GM12878 (cell line): ENCODE measurements at regions not wholly inside any gene's neighbourhood (a gene's known extent, or its start where the extent isn't known, plus 50 kb on each side); places are given as distances from the start of the nearest gene placed in this dataset.

Experiments used
- ATAC-seq: fragments of 200-7000 bp; cut with Tn5 transposase; 3 replicates; pipeline ENCODE4 v1.9.1; 2020; ENCODE audit warnings: mild to moderate bottlenecking, moderate library complexity
- BruUV-seq: library from RNA; stranded (reverse); fragments of 400-500 nt; replicated peaks from 2 replicates; lab custom pipeline; 2021; lab: Mats Ljungman, UMichigan
- CTCF ChIA-PET: fragments of 300-600 bp; sonication (Branson Sonifier 250); formaldehyde crosslinking; extraction: SDS; loops from one replicate; lab custom pipeline; 2021; ENCODE audit warnings: inconsistent platforms; lab: Yijun Ruan, JAX
- POLR2A ChIA-PET: fragments of 350-600 bp; formaldehyde crosslinking; extraction: SDS; loops from one replicate; lab custom pipeline; 2021; ENCODE audit warnings: inconsistent platforms; lab: Charles Lee
- RAD21 ChIA-PET: fragments of 300-600 bp; sonication (Branson Sonifier 250); formaldehyde crosslinking; loops from one replicate; lab custom pipeline; 2023; ENCODE audit warnings: antibody characterized with exemption; ENCODE audit not compliant: unreplicated experiment; lab: Charles Lee
- SMC1A ChIA-PET: fragments of 300-600 bp; sonication (Branson Sonifier 250); formaldehyde crosslinking; loops from one replicate; lab custom pipeline; 2023; ENCODE audit not compliant: unreplicated experiment, uncharacterized antibody; lab: Charles Lee
- DNase-seq: peaks from one replicate; pipeline ENCODE4 v3.0.0-alpha.2; 2011; ENCODE audit warnings: low read depth, low spot score
- FAIRE-seq: peaks from 3 replicates; lab custom pipeline; 2011; peaks lifted over from hg19 to GRCh38; lab: Jason Lieb, UNC
- H2AFZ ChIP-seq: 2 replicates; pipeline ENCODE4 v1.6.0; 2011; ENCODE audit warnings: low read depth, low read length, control low read depth; ENCODE audit not compliant: control insufficient read depth
- H3K27ac ChIP-seq: 2 replicates; pipeline ENCODE4 v1.5.1; 2011; ENCODE audit warnings: control low read depth; ENCODE audit not compliant: control insufficient read depth, insufficient read depth
- H3K27me3 ChIP-seq, 2 experiments: replicated peaks in 1 of 2; 2 replicates each; pipeline versions ENCODE4 v1.6.0 to v1.6.1; 2011; ENCODE audit warnings: low read length in 1 of 2; ENCODE audit not compliant: control insufficient read depth in 2 of 2, insufficient read depth in 2 of 2
- H3K36me3 ChIP-seq, 2 experiments: 2 replicates each; pipeline ENCODE4 v1.5.1; 2011; ENCODE audit warnings: low read length in 1 of 2; ENCODE audit not compliant: control insufficient read depth in 2 of 2, insufficient read depth in 2 of 2
- H3K4me1 ChIP-seq: 2 replicates; pipeline ENCODE4 v1.6.1; 2011; ENCODE audit warnings: mild to moderate bottlenecking, low read length, moderate library complexity, mixed read lengths; ENCODE audit not compliant: control insufficient read depth, insufficient read depth
- H3K4me2 ChIP-seq: 2 replicates; pipeline ENCODE4 v1.6.0; 2011; ENCODE audit warnings: control low read depth; ENCODE audit not compliant: control insufficient read depth, insufficient read depth
- H3K4me3 ChIP-seq: fragments of 200-600 bp; sonication (generic); 2 replicates; pipeline ENCODE4 v1.5.1; 2016
- H3K79me2 ChIP-seq: 2 replicates; pipeline ENCODE4 v1.6.0; 2011; ENCODE audit warnings: low read length; ENCODE audit not compliant: control insufficient read depth, insufficient read depth
- H3K9ac ChIP-seq: 2 replicates; pipeline ENCODE4 v1.8.0; 2011; ENCODE audit warnings: low read length, control low read depth, mixed read lengths; ENCODE audit not compliant: control insufficient read depth, insufficient read depth
- H3K9me3 ChIP-seq: replicated peaks from 3 replicates; pipeline ENCODE4 v1.5.1; 2011; ENCODE audit warnings: mild to moderate bottlenecking, low read length; ENCODE audit not compliant: control insufficient read depth, insufficient read depth
- H4K20me1 ChIP-seq: 2 replicates; pipeline ENCODE4 v1.6.0; 2011; ENCODE audit not compliant: control insufficient read depth, insufficient read depth
- RAD21 ChIP-seq: IDR thresholded peaks from 2 replicates; pipeline ENCODE4 v1.6.1; 2011; ENCODE audit warnings: mild to moderate bottlenecking, low read depth, low read length, moderate library complexity; ENCODE audit not compliant: insufficient read depth
- WGBS: methylation state at CpG from one replicate; pipeline ENCODE4 v1.1.6; 2016; ENCODE audit warnings: low lambda C conversion rate; ENCODE audit not compliant: insufficient replicate concordance, insufficient coverage; ENCODE audit errors: missing lambda C conversion rate; 5-methylcytosine and 5-hydroxymethylcytosine counted together
- in situ Hi-C: fragments of 300-500 bp; cut with MboI; formaldehyde crosslinking; loops from 9 replicates; pipeline ENCODE4 v1.14.3; 2018; ENCODE audit warnings: mixed read lengths
- intact Hi-C: fragments of 100-400 bp; cut with micrococcal nuclease; formaldehyde crosslinking; loops from one replicate; pipeline ENCODE4 v1.14.2; 2022; ENCODE audit not compliant: unreplicated experiment
- TF ChIP-seq, protein P1 (sequence below): fragments of 450-650 bp; formaldehyde crosslinking; IDR thresholded peaks from 2 replicates; pipeline ENCODE4 v1.4.0; 2020; ENCODE audit warnings: mild to moderate bottlenecking, moderate library complexity
- TF ChIP-seq, protein P2 (sequence below): fragments of 450-650 bp; IDR thresholded peaks from 2 replicates; pipeline ENCODE4 v1.6.1; 2016; ENCODE audit warnings: mild to moderate bottlenecking, moderate library complexity, borderline replicate concordance
- TF ChIP-seq, protein P3 (sequence below), 3 experiments: IDR thresholded peaks in 2 of 3; conservative IDR thresholded peaks in 1 of 3; 2 replicates each; pipeline ENCODE4 v1.5.1; 2011; ENCODE audit warnings: low read depth in 3 of 3, low read length in 3 of 3, mild to moderate bottlenecking in 3 of 3, control low read depth in 2 of 3, moderate library complexity in 2 of 3, inconsistent platforms in 1 of 3, mixed read lengths in 1 of 3; ENCODE audit not compliant: control insufficient read depth in 2 of 3, insufficient read depth in 1 of 3; ENCODE audit errors: extremely low read depth in 1 of 3

DNA sequence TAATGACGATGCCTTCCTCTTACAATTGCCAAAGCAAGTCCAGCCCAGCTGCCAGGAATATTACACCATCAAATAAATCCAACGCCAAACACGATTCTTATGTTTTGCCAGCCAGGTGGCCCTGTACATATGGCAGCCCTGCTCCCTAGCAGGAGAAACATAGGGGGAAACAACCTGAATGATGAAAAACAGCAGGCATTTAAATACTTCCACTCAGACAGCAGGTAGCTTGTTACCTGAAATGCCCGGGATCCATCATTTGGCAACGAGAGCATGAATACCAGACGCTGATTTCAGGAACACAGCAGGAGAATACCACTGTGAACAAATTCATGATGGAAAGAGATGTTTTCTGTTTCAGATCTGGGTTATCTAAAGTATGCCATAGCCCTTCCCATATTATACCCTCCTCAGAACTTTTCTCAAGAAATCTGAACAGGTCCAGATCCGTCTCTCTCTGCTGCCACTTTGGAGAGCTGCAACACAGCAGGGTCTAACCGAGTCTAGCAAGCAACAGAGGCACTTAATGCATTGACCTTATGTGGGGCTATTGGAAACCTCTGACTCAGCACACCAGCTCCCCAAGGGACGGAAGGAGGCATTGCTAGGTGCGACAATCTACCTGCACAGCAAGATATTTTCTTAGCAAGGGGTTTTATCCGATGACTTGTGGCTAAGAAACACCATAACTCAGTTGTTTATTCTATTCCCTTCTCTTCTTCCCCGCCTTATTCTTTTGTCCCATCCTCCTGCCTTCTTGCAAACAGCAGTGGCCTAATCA is 166.3 kb downstream of the BARHL2 start:
- H3K9ac ChIP-seq, result no peak overlapping the region
- no peaks in the 10 kb centered on the region for H3K9me3 ChIP-seq
- SMC1A ChIA-PET, result interaction anchor here (0.8 to 1.8 kb wide), 7 partner anchors 17 to 260 kb away, joined by 3 to 7 read pairs (median 3); no protein-coding TSS in a partner anchor
- no peaks in the 10 kb centered on the region for H3K36me3 ChIP-seq
- CTCF ChIA-PET, result interaction anchor here (0.8 to 2.9 kb wide), 6 partner anchors 15 to 87 kb away, joined by 3 to 17 read pairs (median 4); no protein-coding TSS in a partner anchor
- BruUV-seq, result no TSS peak
- DNase-seq, result no peak
- ATAC-seq, result peak; percentile 82
- FAIRE-seq, result no peak
- RAD21 ChIA-PET, result no interaction called here
- no peak overlapping the region for H3K27ac ChIP-seq
- POLR2A ChIA-PET, result no interaction called here
- no peak overlapping the region for H3K4me3 ChIP-seq
- no peaks in the 10 kb centered on the region for H4K20me1 ChIP-seq
- H3K27me3 ChIP-seq, result no peaks in the 10 kb centered on the region
- intact Hi-C loops, result no loop called here
- in situ Hi-C loops, result no loop called here
- no peak overlapping the region for H2AFZ ChIP-seq
- 21% methylated on average over 12 of the region's 12 CpGs for WGBS
- no peaks in the 10 kb centered on the region for H3K79me2 ChIP-seq
- no peak overlapping the region for H3K4me2 ChIP-seq
- H3K4me1 ChIP-seq, result no peaks in the 10 kb centered on the region
- TF ChIP-seq, protein P1, sequence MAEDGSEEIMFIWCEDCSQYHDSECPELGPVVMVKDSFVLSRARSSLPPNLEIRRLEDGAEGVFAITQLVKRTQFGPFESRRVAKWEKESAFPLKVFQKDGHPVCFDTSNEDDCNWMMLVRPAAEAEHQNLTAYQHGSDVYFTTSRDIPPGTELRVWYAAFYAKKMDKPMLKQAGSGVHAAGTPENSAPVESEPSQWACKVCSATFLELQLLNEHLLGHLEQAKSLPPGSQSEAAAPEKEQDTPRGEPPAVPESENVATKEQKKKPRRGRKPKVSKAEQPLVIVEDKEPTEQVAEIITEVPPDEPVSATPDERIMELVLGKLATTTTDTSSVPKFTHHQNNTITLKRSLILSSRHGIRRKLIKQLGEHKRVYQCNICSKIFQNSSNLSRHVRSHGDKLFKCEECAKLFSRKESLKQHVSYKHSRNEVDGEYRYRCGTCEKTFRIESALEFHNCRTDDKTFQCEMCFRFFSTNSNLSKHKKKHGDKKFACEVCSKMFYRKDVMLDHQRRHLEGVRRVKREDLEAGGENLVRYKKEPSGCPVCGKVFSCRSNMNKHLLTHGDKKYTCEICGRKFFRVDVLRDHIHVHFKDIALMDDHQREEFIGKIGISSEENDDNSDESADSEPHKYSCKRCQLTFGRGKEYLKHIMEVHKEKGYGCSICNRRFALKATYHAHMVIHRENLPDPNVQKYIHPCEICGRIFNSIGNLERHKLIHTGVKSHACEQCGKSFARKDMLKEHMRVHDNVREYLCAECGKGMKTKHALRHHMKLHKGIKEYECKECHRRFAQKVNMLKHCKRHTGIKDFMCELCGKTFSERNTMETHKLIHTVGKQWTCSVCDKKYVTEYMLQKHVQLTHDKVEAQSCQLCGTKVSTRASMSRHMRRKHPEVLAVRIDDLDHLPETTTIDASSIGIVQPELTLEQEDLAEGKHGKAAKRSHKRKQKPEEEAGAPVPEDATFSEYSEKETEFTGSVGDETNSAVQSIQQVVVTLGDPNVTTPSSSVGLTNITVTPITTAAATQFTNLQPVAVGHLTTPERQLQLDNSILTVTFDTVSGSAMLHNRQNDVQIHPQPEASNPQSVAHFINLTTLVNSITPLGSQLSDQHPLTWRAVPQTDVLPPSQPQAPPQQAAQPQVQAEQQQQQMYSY, result no peak
- 0 out of 2 replicates have a peak, but pooled peaks have one; percentile 14 for TF ChIP-seq RAD21
- TF ChIP-seq, protein P2, sequence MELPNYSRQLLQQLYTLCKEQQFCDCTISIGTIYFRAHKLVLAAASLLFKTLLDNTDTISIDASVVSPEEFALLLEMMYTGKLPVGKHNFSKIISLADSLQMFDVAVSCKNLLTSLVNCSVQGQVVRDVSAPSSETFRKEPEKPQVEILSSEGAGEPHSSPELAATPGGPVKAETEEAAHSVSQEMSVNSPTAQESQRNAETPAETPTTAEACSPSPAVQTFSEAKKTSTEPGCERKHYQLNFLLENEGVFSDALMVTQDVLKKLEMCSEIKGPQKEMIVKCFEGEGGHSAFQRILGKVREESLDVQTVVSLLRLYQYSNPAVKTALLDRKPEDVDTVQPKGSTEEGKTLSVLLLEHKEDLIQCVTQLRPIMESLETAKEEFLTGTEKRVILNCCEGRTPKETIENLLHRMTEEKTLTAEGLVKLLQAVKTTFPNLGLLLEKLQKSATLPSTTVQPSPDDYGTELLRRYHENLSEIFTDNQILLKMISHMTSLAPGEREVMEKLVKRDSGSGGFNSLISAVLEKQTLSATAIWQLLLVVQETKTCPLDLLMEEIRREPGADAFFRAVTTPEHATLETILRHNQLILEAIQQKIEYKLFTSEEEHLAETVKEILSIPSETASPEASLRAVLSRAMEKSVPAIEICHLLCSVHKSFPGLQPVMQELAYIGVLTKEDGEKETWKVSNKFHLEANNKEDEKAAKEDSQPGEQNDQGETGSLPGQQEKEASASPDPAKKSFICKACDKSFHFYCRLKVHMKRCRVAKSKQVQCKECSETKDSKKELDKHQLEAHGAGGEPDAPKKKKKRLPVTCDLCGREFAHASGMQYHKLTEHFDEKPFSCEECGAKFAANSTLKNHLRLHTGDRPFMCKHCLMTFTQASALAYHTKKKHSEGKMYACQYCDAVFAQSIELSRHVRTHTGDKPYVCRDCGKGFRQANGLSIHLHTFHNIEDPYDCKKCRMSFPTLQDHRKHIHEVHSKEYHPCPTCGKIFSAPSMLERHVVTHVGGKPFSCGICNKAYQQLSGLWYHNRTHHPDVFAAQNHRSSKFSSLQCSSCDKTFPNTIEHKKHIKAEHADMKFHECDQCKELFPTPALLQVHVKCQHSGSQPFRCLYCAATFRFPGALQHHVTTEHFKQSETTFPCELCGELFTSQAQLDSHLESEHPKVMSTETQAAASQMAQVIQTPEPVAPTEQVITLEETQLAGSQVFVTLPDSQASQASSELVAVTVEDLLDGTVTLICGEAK, result no peak
- TF ChIP-seq, protein P3, sequence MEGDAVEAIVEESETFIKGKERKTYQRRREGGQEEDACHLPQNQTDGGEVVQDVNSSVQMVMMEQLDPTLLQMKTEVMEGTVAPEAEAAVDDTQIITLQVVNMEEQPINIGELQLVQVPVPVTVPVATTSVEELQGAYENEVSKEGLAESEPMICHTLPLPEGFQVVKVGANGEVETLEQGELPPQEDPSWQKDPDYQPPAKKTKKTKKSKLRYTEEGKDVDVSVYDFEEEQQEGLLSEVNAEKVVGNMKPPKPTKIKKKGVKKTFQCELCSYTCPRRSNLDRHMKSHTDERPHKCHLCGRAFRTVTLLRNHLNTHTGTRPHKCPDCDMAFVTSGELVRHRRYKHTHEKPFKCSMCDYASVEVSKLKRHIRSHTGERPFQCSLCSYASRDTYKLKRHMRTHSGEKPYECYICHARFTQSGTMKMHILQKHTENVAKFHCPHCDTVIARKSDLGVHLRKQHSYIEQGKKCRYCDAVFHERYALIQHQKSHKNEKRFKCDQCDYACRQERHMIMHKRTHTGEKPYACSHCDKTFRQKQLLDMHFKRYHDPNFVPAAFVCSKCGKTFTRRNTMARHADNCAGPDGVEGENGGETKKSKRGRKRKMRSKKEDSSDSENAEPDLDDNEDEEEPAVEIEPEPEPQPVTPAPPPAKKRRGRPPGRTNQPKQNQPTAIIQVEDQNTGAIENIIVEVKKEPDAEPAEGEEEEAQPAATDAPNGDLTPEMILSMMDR (IDR thresholded peaks at IDR 0.05 in 2 of 3, conservative IDR thresholded peaks at IDR 0.05 in 1 of 3; ENCODE audit: control insufficient read depth in 2 of 3, extremely low read depth in 1 of 3, insufficient read depth in 1 of 3, low read depth in 3 of 3, low read length in 3 of 3), result 0 out of 6 replicates have a peak, but pooled peaks of 2 of the 3 experiments have one; percentile 8 to 11
